Activated CD4-positive, alpha-beta memory T cell treated with anti-CD3 and anti-CD28 coated beads, Interleukin-2, amount 10 ng/mL, durations not matched to agents 7 days and 5 days (primary cell): ENCODE measurements at regions not wholly inside any gene's neighbourhood (a gene's known extent, or its start where the extent isn't known, plus 50 kb on each side); places are given as distances from the start of the nearest gene placed in this dataset.

Source experiments
- CTCF ChIA-PET: fragments of 350-600 bp; sonication (Branson Sonifier 250); formaldehyde crosslinking; loops from one replicate; lab custom pipeline; 2021; ENCODE audit warnings: antibody characterized with exemption, inconsistent platforms; lab: Charles Lee
- POLR2A ChIA-PET: fragments of 350-600 bp; sonication (Branson Sonifier 250); formaldehyde crosslinking; loops from one replicate; lab custom pipeline; 2021; ENCODE audit warnings: antibody characterized with exemption; lab: Charles Lee
- DNase-seq: peaks from one replicate; pipeline ENCODE4 v3.0.0-alpha.2; 2020
- H3K27ac Mint-ChIP-seq: one replicate; pipeline ENCODE4 v1.8.0; 2021; ENCODE audit warnings: mild to moderate bottlenecking, mixed read lengths
- H3K27me3 Mint-ChIP-seq: one replicate; pipeline ENCODE4 v1.8.0; 2021; ENCODE audit warnings: mixed read lengths
- H3K36me3 Mint-ChIP-seq: one replicate; pipeline ENCODE4 v1.8.0; 2021; ENCODE audit warnings: low read depth, mixed read lengths
- H3K4me1 Mint-ChIP-seq: one replicate; pipeline ENCODE4 v1.8.0; 2021; ENCODE audit warnings: mixed read lengths
- H3K4me3 Mint-ChIP-seq: one replicate; pipeline ENCODE4 v1.8.0; 2021; ENCODE audit warnings: mild to moderate bottlenecking, mixed read lengths
- H3K9me3 Mint-ChIP-seq: one replicate; pipeline ENCODE4 v1.8.0; 2021; ENCODE audit warnings: mixed read lengths

DNA sequence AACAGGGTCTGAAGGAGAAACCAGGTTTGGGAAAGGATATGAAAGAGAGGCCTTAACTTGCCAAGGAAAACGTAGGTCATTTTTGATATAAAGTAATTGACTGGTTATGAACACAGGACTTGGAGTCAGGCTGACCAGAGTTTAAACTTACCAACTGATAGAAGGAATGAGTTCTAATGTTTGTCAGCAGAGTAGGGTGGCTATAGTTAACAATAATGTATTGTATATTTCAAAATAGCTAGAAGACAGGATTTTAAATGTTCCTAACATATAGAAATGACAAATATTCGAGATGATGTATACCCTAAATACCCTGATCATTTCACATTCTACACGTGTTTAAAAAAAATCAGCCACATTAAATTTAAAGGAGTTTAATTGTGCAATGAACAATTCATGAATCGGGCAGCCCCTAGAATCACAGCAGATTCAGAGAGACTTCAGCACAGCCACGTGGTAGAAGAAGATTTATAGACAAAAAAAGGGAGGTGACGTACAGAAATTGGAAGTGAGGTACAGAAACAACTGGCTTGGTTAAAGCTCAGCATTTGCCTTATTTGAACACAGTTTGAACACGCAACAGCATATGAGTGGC, 52.5 kb upstream of the PLEKHG7 start:
- ChIA-PET POLR2A (no interaction called here), CTCF (interaction anchor here (1.0 to 2.5 kb wide), 6 partner anchors 34 to 1268 kb away, joined by 3 to 10 read pairs (median 4); no protein-coding TSS in a partner anchor)
- no peak for DNase-seq
- H3K4me3 Mint-ChIP-seq = no peak overlapping the region
- H3K4me1 Mint-ChIP-seq = peaks cover 6% of the 10 kb centered on the region
- H3K27me3 Mint-ChIP-seq = peaks cover 2% of the 10 kb centered on the region
- H3K36me3 Mint-ChIP-seq = no peaks in the 10 kb centered on the region
- H3K27ac Mint-ChIP-seq = no peak overlapping the region
- no peaks in the 10 kb centered on the region for H3K9me3 Mint-ChIP-seq

DNA sequence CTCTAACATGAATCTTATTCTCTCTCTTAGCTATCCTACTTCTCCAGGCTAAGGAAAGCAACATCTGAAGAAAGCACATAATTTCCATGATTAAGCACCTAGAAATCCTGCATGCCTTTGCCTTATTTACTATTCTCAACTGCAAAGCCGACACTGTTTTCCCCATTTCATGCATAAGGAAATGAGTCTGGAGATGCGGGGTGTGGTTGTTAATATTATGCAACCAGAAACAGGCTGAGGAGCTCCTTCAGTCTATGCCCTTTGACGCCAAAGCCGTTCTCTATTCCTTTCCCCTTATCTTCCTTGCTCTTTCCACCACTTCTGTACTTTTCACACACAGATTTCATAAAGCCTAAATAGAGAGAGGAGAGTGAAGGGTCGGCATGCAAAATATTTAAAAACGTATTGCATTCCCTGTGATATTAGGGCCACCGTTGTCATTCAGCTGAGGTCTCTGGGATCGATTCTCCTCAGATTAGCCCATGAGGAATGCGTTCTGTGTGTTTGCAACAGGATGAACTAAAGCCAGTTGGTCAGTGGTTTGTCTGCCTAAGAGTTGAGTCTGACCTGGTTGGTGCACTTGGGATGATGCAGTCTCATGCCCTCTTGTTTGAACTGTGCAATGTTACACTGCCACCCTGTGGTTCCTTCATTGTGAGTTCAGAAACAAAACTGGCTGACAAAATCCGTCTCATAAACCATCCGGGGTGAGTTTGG, 53.1 kb upstream of the PLEKHG7 start:
- Mint-ChIP-seq H3K27me3 (peaks cover 2% of the 10 kb centered on the region), H3K36me3 (no peaks in the 10 kb centered on the region)
- POLR2A ChIA-PET = no interaction called here

DNA sequence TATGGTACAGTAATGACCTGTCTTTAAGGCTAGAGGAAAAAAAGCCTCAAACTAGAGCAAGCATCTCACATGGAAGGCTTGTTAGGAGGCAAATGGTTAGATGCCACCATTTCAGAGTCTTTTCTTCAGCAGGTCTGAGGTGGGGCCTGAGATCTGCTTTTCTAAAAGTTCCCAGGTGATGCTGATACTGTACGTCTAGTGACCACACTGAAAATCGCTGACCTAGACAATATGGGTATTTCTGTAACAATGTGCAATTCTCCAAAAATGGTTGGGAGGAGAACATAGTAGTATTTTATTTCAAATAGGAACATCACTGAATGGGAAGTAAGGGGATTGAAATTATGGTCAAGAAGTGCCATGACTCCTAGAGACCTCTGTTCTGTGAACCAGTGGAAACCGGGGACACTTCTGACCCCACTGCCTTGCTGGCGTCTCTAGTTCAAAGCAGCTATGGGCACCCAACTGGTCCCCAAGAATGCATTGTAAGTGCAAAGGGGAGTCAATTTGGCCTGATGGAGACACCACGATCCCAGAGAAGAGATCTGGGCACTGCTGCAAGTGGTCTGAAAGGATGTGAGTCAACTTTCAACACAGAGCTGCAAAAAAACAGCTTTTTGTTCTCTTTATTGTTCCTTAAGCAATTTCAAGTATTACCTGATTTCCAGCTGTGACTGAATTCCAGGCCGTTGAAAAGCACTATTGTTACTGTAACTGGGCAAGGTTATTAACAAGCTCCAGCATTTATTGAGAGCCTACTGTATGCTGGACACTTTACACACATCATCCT, 54.4 kb upstream of the PLEKHG7 start:
- Mint-ChIP-seq H3K27me3 (peaks cover 2% of the 10 kb centered on the region), H3K9me3 (no peaks in the 10 kb centered on the region), H3K27ac (no peak overlapping the region), H3K36me3 (no peaks in the 10 kb centered on the region), H3K4me1 (peaks cover 6% of the 10 kb centered on the region), H3K4me3 (no peak overlapping the region)
- POLR2A ChIA-PET = no interaction called here
- CTCF ChIA-PET = interaction anchor here (0.8 to 2.5 kb wide), 6 partner anchors 24 to 1266 kb away, joined by 3 to 11 read pairs (median 3); no protein-coding TSS in a partner anchor
- DNase-seq = no peak

More for the DNA sequence above, 53.1 kb upstream of the PLEKHG7 start:
- Mint-ChIP-seq H3K27ac (no peak overlapping the region), H3K9me3 (no peaks in the 10 kb centered on the region), H3K4me1 (peaks cover 6% of the 10 kb centered on the region), H3K4me3 (no peak overlapping the region)
- CTCF ChIA-PET = interaction anchor here (0.8 to 2.5 kb wide), 10 partner anchors 34 to 1289 kb away, joined by 3 to 11 read pairs (median 3); no protein-coding TSS in a partner anchor
- peak; percentile 62 for DNase-seq

DNA sequence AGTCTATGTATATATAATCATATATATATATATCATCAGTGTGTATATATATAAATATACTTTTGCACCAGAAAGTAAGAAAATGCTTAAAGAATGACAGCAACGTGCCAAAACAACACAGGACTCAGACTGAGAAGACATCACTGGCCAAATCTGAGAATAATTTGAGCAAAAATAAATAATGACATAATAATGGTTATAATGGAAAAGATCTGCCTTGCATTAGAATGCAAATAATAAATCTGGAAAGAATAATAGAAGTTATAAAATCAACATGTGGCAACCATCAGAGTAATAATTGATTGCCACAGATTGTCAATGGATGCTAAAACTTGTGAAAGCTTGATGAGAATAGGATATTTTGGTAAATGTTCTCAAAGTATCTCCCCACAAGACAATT, 61.5 kb upstream of the PLEKHG7 start:
- Mint-ChIP-seq H3K4me3 (no peak overlapping the region), H3K4me1 (no peaks in the 10 kb centered on the region), H3K36me3 (no peaks in the 10 kb centered on the region), H3K9me3 (peaks cover 5% of the 10 kb centered on the region), H3K27ac (no peak overlapping the region), H3K27me3 (no peaks in the 10 kb centered on the region)
- ChIA-PET POLR2A (interaction anchor here (0.6 kb wide), 1 partner anchor 64 kb away, joined by 3 read pairs; no protein-coding TSS in a partner anchor), CTCF (no interaction called here)
- DNase-seq = no peak

DNA sequence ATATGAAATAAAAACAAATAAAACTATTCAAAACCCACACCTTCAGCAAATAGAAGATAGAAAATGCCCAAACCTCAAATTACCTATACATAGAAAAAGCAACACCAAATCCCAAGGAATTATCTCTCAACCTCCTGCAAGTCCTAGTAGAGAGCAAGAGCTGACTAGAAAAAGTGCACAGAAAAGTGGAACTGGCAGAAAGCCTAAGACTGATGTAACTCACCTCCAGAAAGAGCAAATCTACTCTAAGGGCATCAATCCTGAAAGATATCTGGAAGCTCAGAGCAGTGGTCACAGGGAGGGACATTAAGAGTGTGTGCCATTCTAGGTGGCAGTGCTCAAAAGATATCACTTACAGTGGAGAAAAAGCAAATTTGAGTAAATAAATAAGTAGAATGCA, 62.1 kb upstream of the PLEKHG7 start:
- DNase-seq = no peak
- Mint-ChIP-seq H3K27me3 (no peaks in the 10 kb centered on the region), H3K36me3 (no peaks in the 10 kb centered on the region), H3K4me1 (no peaks in the 10 kb centered on the region), H3K4me3 (no peak overlapping the region), H3K27ac (no peak overlapping the region), H3K9me3 (peaks cover 5% of the 10 kb centered on the region)
- ChIA-PET CTCF (no interaction called here), POLR2A (interaction anchor here (0.6 kb wide), 1 partner anchor 63 kb away, joined by 3 read pairs; no protein-coding TSS in a partner anchor)

DNA sequence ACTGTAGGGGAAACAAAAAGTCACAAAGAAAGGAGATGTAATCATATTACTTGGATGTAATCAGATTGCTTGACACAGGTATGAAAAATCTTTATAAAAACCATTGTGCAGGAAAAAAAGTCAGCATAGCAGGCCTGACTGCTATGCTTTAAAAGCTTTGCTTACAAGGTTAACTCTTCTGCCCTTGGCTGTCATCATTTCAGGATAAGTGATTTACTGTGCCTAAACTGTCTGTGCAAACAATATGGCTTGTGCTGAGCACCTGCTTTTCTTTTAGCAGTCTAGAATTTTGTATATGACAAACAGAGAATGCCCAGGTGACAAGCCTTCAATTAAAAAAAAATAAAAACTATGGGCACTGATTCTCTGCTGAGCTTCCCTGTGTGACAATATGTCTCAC, 63.8 kb upstream of the PLEKHG7 start:
- CTCF ChIA-PET = interaction anchor here (0.6 kb wide), 1 partner anchor 632 kb away, joined by 3 read pairs; no protein-coding TSS in a partner anchor
- Mint-ChIP-seq H3K4me3 (no peak overlapping the region), H3K27me3 (no peaks in the 10 kb centered on the region), H3K36me3 (no peaks in the 10 kb centered on the region), H3K9me3 (peaks cover 5% of the 10 kb centered on the region), H3K4me1 (no peaks in the 10 kb centered on the region), H3K27ac (no peak overlapping the region)
- DNase-seq = no peak
- POLR2A ChIA-PET = no interaction called here

DNA sequence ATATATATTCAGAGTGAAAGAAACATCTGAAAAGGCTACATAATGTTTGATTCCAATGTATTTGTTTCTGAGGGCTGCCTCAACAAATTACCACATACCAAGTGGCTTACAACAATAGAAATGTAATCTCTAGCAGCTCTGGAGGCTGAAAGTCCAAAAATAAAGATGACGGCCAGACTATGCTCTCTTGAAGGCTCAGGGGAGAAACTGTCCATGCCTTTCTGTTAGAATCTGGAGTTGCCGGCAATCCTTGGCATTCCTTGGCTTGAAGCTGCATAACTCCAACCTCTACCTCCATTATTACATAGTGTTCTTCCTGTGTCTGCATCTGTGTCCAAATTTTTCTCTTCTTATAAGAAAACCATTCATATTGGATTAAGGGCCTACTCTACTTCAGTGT, 68.1 kb upstream of the PLEKHG7 start:
- POLR2A ChIA-PET = no interaction called here
- H3K9me3 Mint-ChIP-seq = no peaks in the 10 kb centered on the region
- no peak overlapping the region for H3K27ac Mint-ChIP-seq
- no peaks in the 10 kb centered on the region for H3K27me3 Mint-ChIP-seq
- no peaks in the 10 kb centered on the region for H3K4me1 Mint-ChIP-seq
- DNase-seq = no peak
- H3K4me3 Mint-ChIP-seq = no peak overlapping the region
- CTCF ChIA-PET = interaction anchor here (0.6 kb wide), 1 partner anchor 26 kb away, joined by 4 read pairs; no protein-coding TSS in a partner anchor
- H3K36me3 Mint-ChIP-seq = no peaks in the 10 kb centered on the region

DNA sequence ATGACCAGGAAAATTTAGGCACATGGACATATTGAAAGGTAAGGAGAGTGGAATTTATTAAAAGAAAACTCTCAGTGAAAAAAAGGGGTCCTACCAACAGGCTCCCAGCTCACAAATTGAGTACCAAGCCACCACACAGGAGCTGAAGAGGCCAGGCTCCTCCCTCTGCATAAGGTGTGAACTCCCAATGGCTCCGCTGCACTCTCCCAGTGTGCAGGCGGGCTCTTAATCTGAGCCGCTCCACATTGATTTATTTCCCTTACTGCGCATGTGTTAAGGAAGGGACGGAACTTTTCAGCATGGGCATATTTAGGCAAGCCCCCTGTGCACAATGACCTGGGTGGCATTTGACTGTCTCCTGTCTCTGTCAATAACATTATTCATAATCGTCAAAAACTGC, 68.6 kb upstream of the PLEKHG7 start:
- no peaks in the 10 kb centered on the region for H3K9me3 Mint-ChIP-seq
- H3K4me1 Mint-ChIP-seq = no peaks in the 10 kb centered on the region
- H3K4me3 Mint-ChIP-seq = no peak overlapping the region
- no peaks in the 10 kb centered on the region for H3K36me3 Mint-ChIP-seq
- H3K27ac Mint-ChIP-seq = no peak overlapping the region
- CTCF ChIA-PET = no interaction called here
- no peak for DNase-seq
- no peaks in the 10 kb centered on the region for H3K27me3 Mint-ChIP-seq
- POLR2A ChIA-PET = no interaction called here

DNA sequence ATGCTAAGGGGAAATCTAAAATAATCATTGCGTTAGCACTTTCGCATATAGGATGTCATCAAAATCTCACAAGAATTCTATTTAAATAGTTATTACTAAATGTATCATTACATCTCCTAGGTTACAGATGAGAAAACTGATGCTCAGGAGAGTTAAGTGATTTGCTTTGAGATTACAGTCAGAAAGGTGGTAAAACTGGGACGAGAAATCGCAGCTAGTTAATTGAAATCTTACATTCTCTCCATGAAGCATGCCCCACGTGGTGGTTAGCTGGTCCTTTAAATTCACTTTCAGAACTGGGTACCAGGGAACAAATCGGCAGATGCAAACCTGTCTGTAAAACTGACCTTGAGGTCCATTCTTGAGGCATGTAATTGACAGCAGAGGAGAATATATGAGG, 71.8 kb upstream of the PLEKHG7 start:
- Mint-ChIP-seq H3K27me3 (no peaks in the 10 kb centered on the region), H3K36me3 (no peaks in the 10 kb centered on the region), H3K4me3 (no peak overlapping the region), H3K9me3 (no peaks in the 10 kb centered on the region), H3K4me1 (no peaks in the 10 kb centered on the region), H3K27ac (no peak overlapping the region)
- DNase-seq = no peak
- POLR2A ChIA-PET = no interaction called here
- CTCF ChIA-PET = no interaction called here

DNA sequence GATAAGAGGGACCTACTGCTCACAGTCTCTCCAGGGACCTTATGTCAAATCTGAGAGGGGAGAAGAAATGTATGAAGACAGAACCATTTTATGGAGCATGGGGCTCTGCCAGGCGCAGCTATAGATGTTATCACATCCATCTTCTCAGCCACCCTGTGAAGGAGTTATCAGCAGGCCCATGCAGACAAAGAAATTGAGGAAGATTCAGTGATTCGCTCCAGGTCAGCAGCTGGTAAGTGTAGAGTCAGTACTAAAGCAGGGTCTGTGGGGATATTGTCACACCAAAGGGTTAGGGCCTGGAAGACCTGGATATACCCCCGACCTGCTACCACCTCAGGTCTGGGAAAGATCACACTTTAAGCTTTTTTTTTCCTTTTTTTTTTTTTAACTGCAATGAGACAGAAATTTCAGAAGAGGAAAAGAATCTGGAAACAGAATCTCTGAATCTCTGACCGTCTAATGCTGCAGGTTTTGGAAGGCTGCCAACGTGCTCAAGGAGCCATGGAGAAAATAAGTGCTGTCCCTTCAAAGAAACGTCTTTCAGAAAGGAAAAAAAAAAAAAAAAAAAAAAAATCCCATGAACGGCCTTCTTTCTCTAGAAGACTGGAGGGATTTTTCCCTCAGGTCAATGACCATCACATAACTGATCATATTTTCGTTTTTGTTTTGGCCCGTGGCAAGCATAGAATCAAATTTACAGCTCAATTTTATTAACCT, 73.3 kb upstream of the PLEKHG7 start:
- ChIA-PET CTCF (no interaction called here), POLR2A (no interaction called here)
- Mint-ChIP-seq H3K9me3 (no peaks in the 10 kb centered on the region), H3K36me3 (no peaks in the 10 kb centered on the region), H3K4me1 (no peaks in the 10 kb centered on the region), H3K27me3 (no peaks in the 10 kb centered on the region), H3K4me3 (no peak overlapping the region), H3K27ac (no peak overlapping the region)
- DNase-seq = no peak

DNA sequence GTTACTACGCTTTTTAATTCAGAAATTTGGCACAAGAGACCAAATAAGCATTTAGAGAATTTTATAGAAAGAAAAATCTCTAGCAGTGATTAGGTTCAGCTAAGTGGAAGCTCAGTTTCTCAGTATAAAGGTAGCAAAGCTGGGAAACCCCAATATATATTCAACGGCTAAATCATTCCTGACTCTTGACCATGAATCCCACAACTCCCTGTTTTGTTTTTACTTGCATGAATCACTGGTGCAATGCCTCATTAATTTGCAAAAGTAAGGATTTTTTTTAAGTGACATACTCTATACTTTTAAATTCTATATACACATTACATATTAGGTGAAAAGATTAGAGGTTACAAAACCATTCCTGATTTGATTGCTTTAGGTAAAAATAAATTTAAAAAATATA, 74.3 kb upstream of the PLEKHG7 start:
- H3K4me3 Mint-ChIP-seq = no peak overlapping the region
- ChIA-PET CTCF (no interaction called here), POLR2A (no interaction called here)
- H3K4me1 Mint-ChIP-seq = no peaks in the 10 kb centered on the region
- no peaks in the 10 kb centered on the region for H3K9me3 Mint-ChIP-seq
- no peak for DNase-seq
- no peak overlapping the region for H3K27ac Mint-ChIP-seq
- H3K36me3 Mint-ChIP-seq = no peaks in the 10 kb centered on the region
- H3K27me3 Mint-ChIP-seq = no peaks in the 10 kb centered on the region

DNA sequence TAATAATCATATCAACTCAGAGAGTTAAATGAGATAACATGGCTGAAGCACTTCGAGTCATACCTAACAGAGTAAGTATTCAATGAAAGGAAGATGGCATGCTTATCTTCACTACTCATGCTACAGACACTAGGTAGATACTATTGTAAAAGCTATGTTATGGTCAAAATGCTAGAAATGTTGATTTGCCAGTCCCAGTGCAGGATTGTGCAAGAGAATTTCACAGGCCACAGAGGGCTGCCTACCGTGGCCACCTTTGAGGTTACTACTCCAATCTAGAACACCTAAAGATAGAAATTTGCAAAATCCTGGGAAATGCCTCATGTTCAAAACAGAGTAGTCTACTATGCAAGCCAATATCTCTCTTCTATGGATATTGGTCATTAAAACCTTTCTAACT, 75.3 kb upstream of the PLEKHG7 start:
- Mint-ChIP-seq H3K4me1 (no peaks in the 10 kb centered on the region), H3K4me3 (no peak overlapping the region), H3K9me3 (no peaks in the 10 kb centered on the region), H3K27me3 (no peaks in the 10 kb centered on the region), H3K36me3 (no peaks in the 10 kb centered on the region), H3K27ac (no peak overlapping the region)
- no peak for DNase-seq
- ChIA-PET CTCF (no interaction called here), POLR2A (interaction anchor here (0.6 kb wide), 1 partner anchor 83 kb away, joined by 3 read pairs; no protein-coding TSS in a partner anchor)
